Epithelial cell of proximal tubule (primary cell): ENCODE measurements at regions not wholly inside any gene's neighbourhood (a gene's known extent, or its start where the extent isn't known, plus 50 kb on each side); places are given as distances from the start of the nearest gene placed in this dataset.
"Not testable (repeated sequence)": the region's sequence is repeated elsewhere in the genome, so short reads cannot be mapped to it uniquely, and the experiment has no call there.

Experiments used
- DNase-seq: peaks from one replicate; pipeline ENCODE4 v3.0.0-alpha.2; 2011; ENCODE audit warnings: low read depth
- H3K4me3 ChIP-seq: 2 replicates; pipeline ENCODE4 v1.5.1; 2011; ENCODE audit warnings: low read depth, mild to moderate bottlenecking, low read length
- CTCF ChIP-seq: conservative IDR thresholded peaks from 2 replicates; pipeline ENCODE4 v1.5.1; 2012; ENCODE audit warnings: low read depth, mild to moderate bottlenecking, low read length

- TF ChIP-seq CTCF = no peak
- H3K4me3 ChIP-seq = no peak overlapping the region
- no peak for DNase-seq
Measured at GRCh38 chr7:133167300-133167699, 85.4 kb upstream of the CHCHD3 start.

DNA sequence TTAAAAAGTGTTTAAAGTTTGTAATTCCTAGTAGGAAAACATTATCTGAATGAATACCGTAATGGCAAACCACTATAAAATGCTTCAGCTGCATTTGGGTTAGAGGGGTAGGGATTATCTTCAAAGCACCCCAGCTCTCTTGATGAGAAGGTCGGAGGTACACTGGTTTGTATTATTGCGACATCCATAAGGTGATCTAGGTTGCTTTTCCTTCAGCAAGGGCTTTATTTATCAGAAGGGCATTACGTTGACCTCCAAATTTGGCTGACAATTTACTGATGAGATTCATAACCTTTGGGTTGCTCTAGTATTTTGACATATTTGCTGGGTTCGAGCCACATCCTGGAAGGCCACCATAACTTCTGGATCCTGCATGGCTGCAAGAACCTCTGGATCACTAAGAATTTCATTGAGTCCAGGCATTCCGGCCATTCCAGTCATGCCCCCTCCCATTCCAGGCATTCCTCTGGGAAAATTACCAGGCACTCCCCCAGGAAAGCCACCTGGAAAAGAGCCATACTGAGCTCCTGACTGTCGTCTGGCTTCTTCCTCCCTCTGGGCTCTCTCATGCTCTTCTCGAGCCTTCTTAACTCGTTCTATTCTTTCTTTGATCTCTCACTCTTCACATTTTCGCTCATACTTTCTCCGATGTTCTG lies 83.6 kb upstream of the EXOC4 start:
- H3K4me3 ChIP-seq, DNase-seq: not testable (repeated sequence)

- DNase-seq, H3K4me3 ChIP-seq: not testable (repeated sequence)
Measured at GRCh38 chr7:133177476-133177875, 75.4 kb upstream of the EXOC4 start.

GRCh38 chr7:133180717-133181116 lies 72.2 kb upstream of the EXOC4 start:
- no peak overlapping the region for H3K4me3 ChIP-seq
- DNase-seq = no peak
- TF ChIP-seq CTCF = no peak

DNA sequence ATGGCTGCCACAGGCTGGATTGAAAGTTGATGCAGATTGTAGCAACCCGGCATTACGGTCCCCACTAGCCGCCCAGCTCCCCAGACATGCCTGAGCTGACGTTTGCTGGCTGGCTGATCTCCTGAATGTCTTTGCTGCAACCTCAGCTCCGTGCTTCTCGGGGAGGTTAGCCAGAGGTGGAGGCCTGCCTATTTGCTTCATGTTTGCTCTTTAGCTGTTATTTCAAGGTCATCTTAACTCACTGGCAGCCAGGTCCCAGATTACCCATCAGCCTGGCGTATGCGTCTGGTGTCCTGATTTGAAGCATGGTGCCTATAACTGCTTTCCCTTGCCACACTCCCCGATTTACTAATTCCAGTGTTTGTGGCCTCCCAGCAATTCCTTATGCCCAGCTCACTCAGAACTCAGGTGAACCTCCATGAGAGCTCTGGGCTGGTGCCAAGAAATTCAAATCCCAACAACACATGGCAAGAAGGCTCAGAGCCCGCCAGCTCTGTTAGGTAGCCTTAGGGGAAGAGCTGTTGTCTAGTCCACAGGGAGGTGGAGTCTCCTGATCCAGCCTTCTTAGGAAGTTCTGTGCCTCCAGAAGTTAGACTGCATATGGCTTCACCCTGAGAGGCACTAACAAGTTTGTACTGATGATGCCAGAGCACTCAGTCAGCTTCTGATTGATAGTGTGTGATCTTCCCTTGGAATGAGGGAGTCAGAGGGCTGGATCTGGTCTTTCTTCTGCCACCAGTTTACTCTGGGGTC lies 69.7 kb upstream of the EXOC4 start:
- no peak for TF ChIP-seq CTCF
- DNase-seq = no peak
- H3K4me3 ChIP-seq = no peak overlapping the region

DNA sequence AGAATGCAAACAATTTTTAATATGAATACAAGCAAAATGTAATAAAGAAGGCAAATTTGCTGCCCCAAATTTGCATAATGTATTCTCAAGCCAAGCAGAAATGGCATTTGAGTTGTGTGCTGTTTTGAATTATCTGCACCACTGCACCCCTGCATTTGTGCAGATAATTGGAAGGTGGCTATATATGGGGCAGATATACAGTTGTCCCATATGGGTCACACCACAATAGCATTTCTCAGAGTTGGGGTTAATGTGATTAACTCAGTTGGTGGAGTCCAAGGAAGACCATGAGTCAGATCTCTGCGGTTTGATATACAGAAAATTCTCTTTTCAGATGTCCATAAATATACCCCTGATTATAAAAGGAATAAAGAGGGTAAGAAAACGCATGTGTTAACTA lies 68.9 kb upstream of the EXOC4 start:
- no peak overlapping the region for H3K4me3 ChIP-seq
- no peak for DNase-seq
- no peak for TF ChIP-seq CTCF

DNA sequence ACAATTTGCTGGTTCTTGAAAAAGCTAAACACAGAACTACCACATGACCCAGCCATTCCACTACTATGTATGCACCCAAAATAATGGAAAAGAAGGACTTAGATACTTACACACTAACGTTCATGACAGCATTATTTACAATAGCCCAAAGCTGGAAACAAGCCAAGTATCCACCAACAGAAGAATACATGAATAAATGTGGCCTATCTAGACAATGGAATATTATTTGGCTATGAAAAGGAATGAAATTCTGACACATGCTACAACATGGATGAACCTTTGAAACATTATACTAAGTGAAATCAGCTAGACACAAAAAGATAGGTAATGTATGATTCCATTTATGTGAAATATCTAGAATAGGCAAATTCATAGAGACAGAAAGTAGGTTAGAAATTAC lies 67.4 kb upstream of the EXOC4 start:
- TF ChIP-seq CTCF = no peak
- no peak overlapping the region for H3K4me3 ChIP-seq
- DNase-seq = no peak

DNA sequence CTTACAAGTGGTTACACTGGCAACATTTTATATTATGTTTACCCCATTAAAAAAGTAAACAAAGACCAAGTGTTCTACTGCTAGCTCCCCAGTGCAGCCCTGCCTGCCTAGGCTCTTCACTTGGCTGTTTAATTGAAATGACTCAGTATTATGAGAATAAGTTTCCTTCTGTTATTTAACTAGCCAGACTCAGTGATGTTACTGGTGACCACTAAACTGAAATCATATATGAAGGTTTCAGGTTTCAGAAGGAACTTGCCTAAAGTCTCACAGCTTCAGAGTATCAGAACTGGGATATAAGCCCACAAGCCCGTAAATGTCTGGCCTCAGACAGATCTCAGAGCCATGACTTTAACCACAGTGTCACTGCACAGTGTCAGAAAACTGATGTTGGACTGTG lies 66.8 kb upstream of the EXOC4 start:
- no peak for DNase-seq

More for the DNA sequence above, 66.8 kb upstream of the EXOC4 start:
- no peak overlapping the region for H3K4me3 ChIP-seq
- no peak for TF ChIP-seq CTCF
